ENCODE measurements at regions not wholly inside any gene's neighbourhood (a gene's known extent, or its start where the extent isn't known, plus 50 kb on each side); places are given as distances from the start of the nearest gene placed in this dataset.

DNA sequence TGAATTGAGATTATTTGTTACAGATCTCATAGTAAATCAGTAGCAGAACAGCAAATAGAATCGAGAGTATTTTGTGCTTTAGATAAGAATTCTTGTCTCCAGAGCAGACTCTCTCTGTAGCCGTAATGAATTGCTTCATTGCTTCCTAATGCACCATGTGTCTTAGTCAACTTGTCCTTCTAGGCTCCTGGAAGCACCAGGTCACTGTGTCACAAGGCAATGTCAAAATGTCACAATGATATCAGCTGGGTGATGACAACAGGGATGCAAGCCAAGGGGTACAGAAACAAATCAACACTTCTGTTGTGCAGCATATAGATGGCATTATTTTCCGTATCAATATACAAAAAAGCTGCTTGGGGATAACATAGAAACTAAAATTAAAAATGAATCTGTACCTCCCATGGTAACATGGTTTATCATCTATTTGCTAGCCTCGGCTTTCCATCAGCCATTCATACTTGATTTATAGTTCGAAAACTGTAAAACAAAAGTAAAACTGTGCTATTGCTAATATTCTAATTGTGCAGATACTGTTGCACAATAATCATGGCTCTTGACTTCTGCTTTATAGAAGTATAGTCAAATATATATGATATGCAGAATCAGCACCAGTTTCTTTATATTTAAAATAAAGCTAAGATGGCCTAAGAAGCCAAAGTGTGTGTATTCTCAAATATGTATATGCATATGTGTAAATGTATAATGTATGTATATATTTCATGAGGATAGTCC, 435.9 kb upstream of the TLE4 start:
- H3K4me1 ChIP-seq, result no peaks in the 10 kb centered on the region
- ATAC-seq (no peak), DNase-seq (no peak)
- H3K27me3 ChIP-seq, result no peaks in the 10 kb centered on the region
- H3K9me3 ChIP-seq, result no peaks in the 10 kb centered on the region
- H3K36me3 ChIP-seq, result no peaks in the 10 kb centered on the region
- TF ChIP-seq, protein P1, sequence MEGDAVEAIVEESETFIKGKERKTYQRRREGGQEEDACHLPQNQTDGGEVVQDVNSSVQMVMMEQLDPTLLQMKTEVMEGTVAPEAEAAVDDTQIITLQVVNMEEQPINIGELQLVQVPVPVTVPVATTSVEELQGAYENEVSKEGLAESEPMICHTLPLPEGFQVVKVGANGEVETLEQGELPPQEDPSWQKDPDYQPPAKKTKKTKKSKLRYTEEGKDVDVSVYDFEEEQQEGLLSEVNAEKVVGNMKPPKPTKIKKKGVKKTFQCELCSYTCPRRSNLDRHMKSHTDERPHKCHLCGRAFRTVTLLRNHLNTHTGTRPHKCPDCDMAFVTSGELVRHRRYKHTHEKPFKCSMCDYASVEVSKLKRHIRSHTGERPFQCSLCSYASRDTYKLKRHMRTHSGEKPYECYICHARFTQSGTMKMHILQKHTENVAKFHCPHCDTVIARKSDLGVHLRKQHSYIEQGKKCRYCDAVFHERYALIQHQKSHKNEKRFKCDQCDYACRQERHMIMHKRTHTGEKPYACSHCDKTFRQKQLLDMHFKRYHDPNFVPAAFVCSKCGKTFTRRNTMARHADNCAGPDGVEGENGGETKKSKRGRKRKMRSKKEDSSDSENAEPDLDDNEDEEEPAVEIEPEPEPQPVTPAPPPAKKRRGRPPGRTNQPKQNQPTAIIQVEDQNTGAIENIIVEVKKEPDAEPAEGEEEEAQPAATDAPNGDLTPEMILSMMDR (IDR thresholded peaks at IDR 0.05), result no peak
- H3K4me3 ChIP-seq, result no peak overlapping the region
- intact Hi-C loops (cut with DNase I), result no loop called here
- no peak overlapping the region for H3K27ac ChIP-seq

DNA sequence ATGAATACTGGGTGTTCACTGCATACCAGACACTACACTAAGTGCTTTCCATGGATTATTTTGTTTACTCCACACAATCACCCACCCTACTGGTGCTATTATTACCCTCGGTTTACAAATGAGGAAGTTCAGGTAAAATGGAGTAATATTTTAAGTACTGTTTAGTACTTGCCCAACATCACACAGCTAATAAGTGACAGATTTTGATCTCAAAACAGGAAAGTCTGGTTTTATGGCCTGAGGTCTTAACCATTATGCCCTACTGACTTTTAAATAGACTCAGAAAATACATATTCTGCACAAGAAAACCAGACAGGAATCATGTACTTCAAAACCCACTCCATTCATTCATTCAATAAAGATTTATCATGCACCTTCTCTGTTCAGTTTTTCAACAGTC, 431.0 kb upstream of the TLE4 start:
- Histone ChIP-seq H3K4me1 (no peaks in the 10 kb centered on the region), H3K27me3 (no peaks in the 10 kb centered on the region), H3K9me3 (no peaks in the 10 kb centered on the region), H3K27ac (no peak overlapping the region), H3K36me3 (no peaks in the 10 kb centered on the region), H3K4me3 (no peak overlapping the region)
- intact Hi-C loops (cut with DNase I), result no loop called here
- no peak for DNase-seq
- TF ChIP-seq, protein P1 (IDR thresholded peaks at IDR 0.05), result no peak
- ATAC-seq, result peak; percentile 34

DNA sequence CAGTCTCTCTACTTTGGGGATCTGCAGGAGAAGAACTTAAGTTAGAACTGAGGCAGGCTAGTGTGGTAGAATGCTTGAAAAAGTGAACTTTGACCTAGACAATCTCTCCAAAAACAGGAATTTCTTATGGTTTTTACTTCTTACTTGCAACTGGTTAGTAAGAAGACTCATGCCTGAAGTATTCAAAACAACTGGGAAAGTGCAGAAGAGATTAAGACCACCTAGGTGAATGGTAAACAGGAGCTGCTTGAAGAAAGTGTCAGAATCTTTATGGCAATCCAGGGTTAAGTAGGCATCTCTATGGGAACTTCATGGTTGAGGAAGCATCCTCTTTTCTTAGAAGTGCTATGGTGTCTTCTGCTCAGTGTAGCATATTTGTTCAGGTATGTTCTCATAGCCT, 428.6 kb upstream of the TLE4 start:
- no peak for DNase-seq
- Histone ChIP-seq H3K27me3 (no peaks in the 10 kb centered on the region), H3K9me3 (no peaks in the 10 kb centered on the region), H3K4me1 (no peaks in the 10 kb centered on the region), H3K4me3 (no peak overlapping the region), H3K27ac (no peak overlapping the region), H3K36me3 (no peaks in the 10 kb centered on the region)
- TF ChIP-seq, protein P1 (IDR thresholded peaks at IDR 0.05), result no peak
- intact Hi-C loops (cut with DNase I), result no loop called here
- no peak for ATAC-seq

DNA sequence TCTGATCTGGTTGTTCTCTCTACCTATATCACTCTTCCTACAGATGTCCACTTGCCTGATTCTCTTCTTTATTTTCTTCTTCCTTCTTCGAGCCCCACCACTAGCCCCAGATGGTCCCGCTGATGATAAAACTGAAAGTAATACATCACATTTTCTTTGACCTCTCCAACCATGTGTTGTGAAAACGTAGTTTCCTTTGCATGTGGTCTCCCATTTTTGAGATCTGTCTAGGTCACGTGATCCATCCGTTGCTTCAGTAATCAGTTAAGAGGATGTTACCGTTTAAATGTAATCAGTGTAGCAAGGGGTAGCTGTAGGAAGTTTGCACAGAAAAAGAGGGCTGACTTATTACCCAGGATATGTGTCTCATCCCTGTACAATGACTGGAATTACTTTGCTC, 426.3 kb upstream of the TLE4 start:
- intact Hi-C loops (cut with DNase I), result no loop called here
- no peaks in the 10 kb centered on the region for H3K4me1 ChIP-seq

DNA sequence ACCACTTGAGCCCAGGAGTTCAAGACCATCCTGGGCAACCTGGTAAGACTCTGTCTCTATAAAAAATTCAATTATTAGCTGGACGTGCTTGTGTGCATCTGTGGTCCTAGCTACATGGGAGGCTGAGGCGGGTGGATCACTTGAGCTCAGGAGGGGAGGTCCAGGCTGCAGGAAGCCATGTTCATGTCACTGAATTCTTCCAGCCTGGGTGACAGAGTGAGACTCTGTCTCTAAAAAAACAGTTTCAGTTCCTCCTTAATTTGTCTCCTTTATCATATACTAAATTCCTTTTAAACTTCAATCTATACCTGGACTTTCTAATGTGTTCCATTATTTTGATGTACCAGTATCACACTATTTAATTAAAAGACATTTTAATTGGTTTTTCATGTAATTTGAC, 422.2 kb upstream of the TLE4 start:
- Histone ChIP-seq H3K9me3 (no peaks in the 10 kb centered on the region), H3K4me3 (no peak overlapping the region), H3K27me3 (no peaks in the 10 kb centered on the region), H3K4me1 (no peaks in the 10 kb centered on the region), H3K36me3 (no peaks in the 10 kb centered on the region), H3K27ac (no peak overlapping the region)
- intact Hi-C loops (cut with DNase I), result no loop called here
- DNase-seq (no peak), ATAC-seq (no peak)
- TF ChIP-seq, protein P1 (IDR thresholded peaks at IDR 0.05), result no peak

More for the DNA sequence above, 426.3 kb upstream of the TLE4 start:
- H3K9me3 ChIP-seq, result no peaks in the 10 kb centered on the region
- H3K36me3 ChIP-seq, result no peaks in the 10 kb centered on the region
- H3K4me3 ChIP-seq, result no peak overlapping the region
- DNase-seq (no peak), ATAC-seq (no peak)
- no peaks in the 10 kb centered on the region for H3K27me3 ChIP-seq
- H3K27ac ChIP-seq, result no peak overlapping the region
- TF ChIP-seq, protein P1 (IDR thresholded peaks at IDR 0.05), result no peak

Measured in left lung (tissue), 4 donors.